ENCODE measurements at regions not wholly inside any gene's neighbourhood (a gene's known extent, or its start where the extent isn't known, plus 50 kb on each side); places are given as distances from the start of the nearest gene placed in this dataset.

DNA sequence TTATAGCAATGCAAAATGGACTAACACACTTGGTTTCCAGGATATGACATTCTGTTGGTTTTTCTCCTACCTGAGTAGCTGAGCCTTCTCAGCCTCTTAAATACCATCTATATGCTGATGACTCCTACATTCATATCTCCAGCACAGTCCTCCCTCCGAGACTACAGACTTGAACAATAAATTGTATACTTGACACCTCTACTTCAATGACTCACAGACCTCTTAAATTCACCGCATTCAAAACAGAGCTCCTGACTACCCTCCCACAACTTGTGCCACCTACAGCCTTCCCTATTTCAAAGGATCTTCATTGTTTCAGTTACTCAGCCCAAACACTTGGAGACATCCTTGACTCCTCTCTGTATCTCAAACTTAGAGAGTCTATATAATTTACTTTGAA is 66.8 kb upstream of the ASB17 start:
- WGBS, 2 donors = 85 to 91% methylated on average over 2 of the region's 2 CpGs
- no peaks in the 10 kb centered on the region for H3K36me3 ChIP-seq (ENCODE audit: control insufficient read depth in 1 of 2, insufficient read depth in 2 of 2, low read length in 1 of 2)
- no peak for ATAC-seq (ENCODE audit: low FRiP score)
- H3K27ac ChIP-seq (ENCODE audit: low read depth in 1 of 2, low read length in 2 of 2) = no peak overlapping the region
- H3K27me3 ChIP-seq (ENCODE audit: control insufficient read depth in 1 of 2, insufficient read depth in 2 of 2, low read length in 1 of 2) = no peaks in the 10 kb centered on the region
- intact Hi-C loops (cut with DNase I) = loop anchor here in 1 of 2 donors (10.0 kb wide), 1 partner anchor 1126 kb away; no protein-coding TSS in a partner anchor
- H3K4me1 ChIP-seq (ENCODE audit: control insufficient read depth in 1 of 2, insufficient read depth in 2 of 2, low read length in 2 of 2) = no peaks in the 10 kb centered on the region
- H3K9me3 ChIP-seq (ENCODE audit: control insufficient read depth, low read length) = no peaks in the 10 kb centered on the region
- DNase-seq = no peak
- H3K4me3 ChIP-seq (ENCODE audit: low read length in 2 of 2) = no peak overlapping the region

DNA sequence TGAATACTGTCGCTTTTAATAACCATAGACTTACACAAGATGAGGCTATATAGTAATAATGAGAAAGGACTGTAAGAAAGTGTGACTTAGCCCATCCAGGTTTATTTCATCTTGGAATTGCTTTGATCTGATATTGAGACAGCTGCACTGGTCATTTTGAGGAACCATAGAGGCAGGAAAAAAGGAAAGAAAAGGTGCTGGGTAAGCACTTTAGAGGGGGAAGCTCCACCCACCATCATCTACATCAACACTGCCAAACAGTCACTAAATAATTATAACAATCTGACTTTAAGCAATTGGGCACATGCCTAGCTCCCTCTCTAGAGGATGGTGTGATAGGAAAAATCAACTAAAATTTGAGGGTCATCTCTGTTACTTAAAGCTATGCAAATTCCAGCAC is 70.6 kb upstream of the ST6GALNAC3 start:
- no peaks in the 10 kb centered on the region for H3K4me1 ChIP-seq (ENCODE audit: control insufficient read depth in 1 of 2, insufficient read depth in 2 of 2, low read length in 2 of 2)
- no peak for ATAC-seq (ENCODE audit: low FRiP score)
- no peaks in the 10 kb centered on the region for H3K9me3 ChIP-seq (ENCODE audit: control insufficient read depth, low read length)
- WGBS, 2 donors = 96 to 100% methylated on average over 1 of the region's 1 CpG
- H3K36me3 ChIP-seq (ENCODE audit: control insufficient read depth in 1 of 2, insufficient read depth in 2 of 2, low read length in 1 of 2) = no peaks in the 10 kb centered on the region
- intact Hi-C loops (cut with DNase I) = no loop called here
- DNase-seq = no peak
- H3K27ac ChIP-seq (ENCODE audit: low read depth in 1 of 2, low read length in 2 of 2) = no peak overlapping the region
- no peaks in the 10 kb centered on the region for H3K27me3 ChIP-seq (ENCODE audit: control insufficient read depth in 1 of 2, insufficient read depth in 2 of 2, low read length in 1 of 2)
- no peak overlapping the region for H3K4me3 ChIP-seq (ENCODE audit: low read length in 2 of 2)

DNA sequence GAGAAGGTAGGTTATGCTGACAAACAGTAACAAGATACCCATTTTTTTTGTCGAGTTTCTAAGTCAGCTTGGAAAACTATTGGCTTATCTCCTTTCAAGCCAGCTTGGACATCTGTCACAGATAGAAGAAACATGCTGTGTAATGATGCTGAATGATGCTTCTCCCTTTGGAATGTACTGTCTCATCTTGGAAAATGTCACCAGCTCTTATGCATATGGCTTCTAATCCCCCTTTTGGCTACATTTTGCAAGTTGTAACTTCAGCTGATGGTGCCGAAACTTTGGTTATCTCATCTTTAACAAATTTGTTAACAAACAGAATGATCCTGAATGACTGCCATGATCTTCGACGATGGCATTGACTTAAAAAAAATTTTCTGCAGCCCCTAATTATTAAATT is 68.8 kb upstream of the ST6GALNAC3 start:
- Histone ChIP-seq H3K4me1 (ENCODE audit: control insufficient read depth in 1 of 2, insufficient read depth in 2 of 2, low read length in 2 of 2) (no peaks in the 10 kb centered on the region), H3K36me3 (ENCODE audit: control insufficient read depth in 1 of 2, insufficient read depth in 2 of 2, low read length in 1 of 2) (no peaks in the 10 kb centered on the region), H3K27me3 (ENCODE audit: control insufficient read depth in 1 of 2, insufficient read depth in 2 of 2, low read length in 1 of 2) (no peaks in the 10 kb centered on the region), H3K27ac (ENCODE audit: low read depth in 1 of 2, low read length in 2 of 2) (no peak overlapping the region), H3K9me3 (ENCODE audit: control insufficient read depth, low read length) (no peaks in the 10 kb centered on the region), H3K4me3 (ENCODE audit: low read length in 2 of 2) (no peak overlapping the region)
- 89 to 90% methylated on average over 4 of the region's 4 CpGs for WGBS, 2 donors
- DNase-seq (no peak), ATAC-seq (ENCODE audit: low FRiP score) (no peak)
- intact Hi-C loops (cut with DNase I) = no loop called here

DNA sequence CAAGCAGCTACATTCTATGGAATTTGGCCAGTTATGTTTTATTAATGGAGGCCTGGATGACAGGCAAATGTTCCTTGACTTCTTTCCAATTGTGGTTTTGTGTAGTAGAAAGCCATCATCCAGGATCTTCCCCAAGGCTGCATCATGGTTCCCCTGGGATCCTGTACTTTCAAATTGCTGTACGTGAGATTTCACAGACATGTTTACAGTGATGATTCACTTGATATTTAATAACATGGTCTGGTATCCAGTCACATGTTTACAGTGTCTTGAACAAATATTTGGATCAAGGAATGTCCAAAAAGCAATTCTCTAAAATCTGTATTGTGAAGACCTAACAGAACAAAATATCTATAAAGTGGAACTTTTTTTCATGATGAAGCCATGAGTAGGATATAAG is 68.3 kb upstream of the ST6GALNAC3 start:
- intact Hi-C loops (cut with DNase I) = no loop called here
- DNase-seq (no peak), ATAC-seq (ENCODE audit: low FRiP score) (no peak)
- no peaks in the 10 kb centered on the region for H3K4me1 ChIP-seq (ENCODE audit: control insufficient read depth in 1 of 2, insufficient read depth in 2 of 2, low read length in 2 of 2)
- no peaks in the 10 kb centered on the region for H3K36me3 ChIP-seq (ENCODE audit: control insufficient read depth in 1 of 2, insufficient read depth in 2 of 2, low read length in 1 of 2)
- no peaks in the 10 kb centered on the region for H3K9me3 ChIP-seq (ENCODE audit: control insufficient read depth, low read length)
- no peaks in the 10 kb centered on the region for H3K27me3 ChIP-seq (ENCODE audit: control insufficient read depth in 1 of 2, insufficient read depth in 2 of 2, low read length in 1 of 2)
- no peak overlapping the region for H3K4me3 ChIP-seq (ENCODE audit: low read length in 2 of 2)
- H3K27ac ChIP-seq (ENCODE audit: low read depth in 1 of 2, low read length in 2 of 2) = no peak overlapping the region
- 79 to 83% methylated on average over 1 of the region's 1 CpG for WGBS, 2 donors

DNA sequence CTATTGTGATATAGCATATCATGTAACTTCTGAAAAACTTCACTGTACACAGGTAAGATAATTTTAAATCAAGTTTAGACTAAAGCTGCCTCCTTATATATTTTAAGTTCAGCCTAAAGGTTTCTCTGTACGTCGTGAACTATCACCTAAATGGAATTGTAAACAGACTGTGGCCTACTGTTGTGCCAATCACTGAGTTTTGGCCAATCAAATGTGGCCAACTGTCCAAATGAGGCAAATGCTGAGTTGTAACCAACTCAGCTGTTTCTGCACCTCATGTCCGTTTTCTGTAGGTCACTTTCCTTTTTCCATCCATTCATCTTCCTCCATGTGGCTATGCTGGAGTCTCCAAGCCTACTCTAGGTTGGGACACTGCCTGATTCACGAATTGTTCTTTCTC is 63.7 kb upstream of the ST6GALNAC3 start:
- H3K27me3 ChIP-seq (ENCODE audit: control insufficient read depth in 1 of 2, insufficient read depth in 2 of 2, low read length in 1 of 2) = no peaks in the 10 kb centered on the region
- intact Hi-C loops (cut with DNase I) = no loop called here
- no peaks in the 10 kb centered on the region for H3K4me1 ChIP-seq (ENCODE audit: control insufficient read depth in 1 of 2, insufficient read depth in 2 of 2, low read length in 2 of 2)
- no peaks in the 10 kb centered on the region for H3K36me3 ChIP-seq (ENCODE audit: control insufficient read depth in 1 of 2, insufficient read depth in 2 of 2, low read length in 1 of 2)
- H3K9me3 ChIP-seq (ENCODE audit: control insufficient read depth, low read length) = no peaks in the 10 kb centered on the region
- no peak overlapping the region for H3K27ac ChIP-seq (ENCODE audit: low read depth in 1 of 2, low read length in 2 of 2)
- 83% methylated on average over 4 of the region's 4 CpGs for WGBS, 2 donors
- ATAC-seq (ENCODE audit: low FRiP score) (no peak), DNase-seq (no peak)
- H3K4me3 ChIP-seq (ENCODE audit: low read length in 2 of 2) = no peak overlapping the region

DNA sequence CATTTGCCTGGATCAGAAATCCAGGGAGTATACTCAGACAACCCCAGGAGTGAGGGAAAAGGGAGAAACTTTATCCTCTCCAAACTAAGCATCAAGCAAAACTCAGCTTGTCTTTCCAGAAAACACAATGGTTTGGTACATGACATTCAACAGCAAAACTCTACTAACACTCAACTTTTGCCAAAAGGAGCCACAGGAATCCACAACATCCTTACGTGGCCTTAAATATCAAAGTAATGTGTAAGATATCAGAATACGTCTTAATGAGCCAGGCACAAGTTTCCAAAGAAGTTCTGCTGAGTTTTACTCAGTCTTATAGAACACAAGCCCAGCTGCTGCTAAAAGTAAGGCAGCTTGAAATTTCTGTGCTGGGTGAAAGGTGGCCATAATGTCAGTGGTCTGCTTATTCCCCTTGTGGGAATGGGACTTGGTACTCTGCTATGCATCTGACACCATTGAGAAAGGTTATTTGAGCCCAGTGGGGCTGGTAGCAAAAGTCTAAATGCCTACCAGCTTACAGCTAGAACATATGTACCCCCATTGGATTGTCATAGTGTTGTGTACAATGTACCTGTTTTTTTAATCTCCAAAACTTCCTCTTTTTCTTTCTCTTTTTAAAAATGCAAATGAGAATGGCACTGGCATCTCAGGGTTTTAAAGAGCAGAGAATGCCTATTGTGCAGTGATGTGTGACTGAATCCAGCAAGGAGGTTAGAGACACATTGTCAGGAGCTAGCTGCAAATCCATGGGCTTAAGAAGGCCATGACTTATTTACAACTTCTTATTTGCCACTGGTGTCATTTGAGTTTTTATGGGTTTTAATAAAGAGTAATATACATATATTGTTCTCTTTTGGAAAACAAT is 62.0 kb upstream of the ST6GALNAC3 start:
- ATAC-seq (ENCODE audit: low FRiP score) = no peak
- no peaks in the 10 kb centered on the region for H3K36me3 ChIP-seq (ENCODE audit: control insufficient read depth in 1 of 2, insufficient read depth in 2 of 2, low read length in 1 of 2)
- 81 to 82% methylated on average over 2 of the region's 2 CpGs for WGBS, 2 donors

DNA sequence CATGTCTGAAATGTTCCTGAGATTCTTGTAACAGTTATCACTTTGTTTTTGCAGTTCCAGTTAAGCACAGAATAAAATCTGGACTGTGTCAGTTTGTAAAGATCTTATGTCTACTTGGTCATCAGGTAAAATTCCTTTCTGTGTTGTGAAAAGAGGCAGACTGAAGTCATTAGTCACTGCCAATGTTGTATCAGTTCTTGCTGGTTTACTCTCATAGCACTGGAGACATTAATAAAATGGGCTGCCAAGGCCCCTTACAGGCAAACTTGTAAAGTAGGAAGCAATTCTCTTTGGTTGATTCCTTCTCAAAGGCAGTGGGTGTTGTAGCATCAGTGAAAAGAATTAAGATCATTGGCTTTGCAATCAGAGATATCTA is 61.4 kb upstream of the ST6GALNAC3 start:
- Histone ChIP-seq H3K36me3 (ENCODE audit: control insufficient read depth in 1 of 2, insufficient read depth in 2 of 2, low read length in 1 of 2) (no peaks in the 10 kb centered on the region), H3K9me3 (ENCODE audit: control insufficient read depth, low read length) (no peaks in the 10 kb centered on the region), H3K4me1 (ENCODE audit: control insufficient read depth in 1 of 2, insufficient read depth in 2 of 2, low read length in 2 of 2) (no peaks in the 10 kb centered on the region), H3K4me3 (ENCODE audit: low read length in 2 of 2) (no peak overlapping the region), H3K27ac (ENCODE audit: low read depth in 1 of 2, low read length in 2 of 2) (no peak overlapping the region), H3K27me3 (ENCODE audit: control insufficient read depth in 1 of 2, insufficient read depth in 2 of 2, low read length in 1 of 2) (no peaks in the 10 kb centered on the region)
- ATAC-seq (ENCODE audit: low FRiP score) (no peak), DNase-seq (no peak)
- intact Hi-C loops (cut with DNase I) = no loop called here

More for the DNA sequence above, 62.0 kb upstream of the ST6GALNAC3 start:
- Histone ChIP-seq H3K9me3 (ENCODE audit: control insufficient read depth, low read length) (no peaks in the 10 kb centered on the region), H3K27ac (ENCODE audit: low read depth in 1 of 2, low read length in 2 of 2) (no peak overlapping the region), H3K4me3 (ENCODE audit: low read length in 2 of 2) (no peak overlapping the region), H3K27me3 (ENCODE audit: control insufficient read depth in 1 of 2, insufficient read depth in 2 of 2, low read length in 1 of 2) (no peaks in the 10 kb centered on the region), H3K4me1 (ENCODE audit: control insufficient read depth in 1 of 2, insufficient read depth in 2 of 2, low read length in 2 of 2) (no peaks in the 10 kb centered on the region)
- intact Hi-C loops (cut with DNase I) = no loop called here
- DNase-seq = no peak

DNA sequence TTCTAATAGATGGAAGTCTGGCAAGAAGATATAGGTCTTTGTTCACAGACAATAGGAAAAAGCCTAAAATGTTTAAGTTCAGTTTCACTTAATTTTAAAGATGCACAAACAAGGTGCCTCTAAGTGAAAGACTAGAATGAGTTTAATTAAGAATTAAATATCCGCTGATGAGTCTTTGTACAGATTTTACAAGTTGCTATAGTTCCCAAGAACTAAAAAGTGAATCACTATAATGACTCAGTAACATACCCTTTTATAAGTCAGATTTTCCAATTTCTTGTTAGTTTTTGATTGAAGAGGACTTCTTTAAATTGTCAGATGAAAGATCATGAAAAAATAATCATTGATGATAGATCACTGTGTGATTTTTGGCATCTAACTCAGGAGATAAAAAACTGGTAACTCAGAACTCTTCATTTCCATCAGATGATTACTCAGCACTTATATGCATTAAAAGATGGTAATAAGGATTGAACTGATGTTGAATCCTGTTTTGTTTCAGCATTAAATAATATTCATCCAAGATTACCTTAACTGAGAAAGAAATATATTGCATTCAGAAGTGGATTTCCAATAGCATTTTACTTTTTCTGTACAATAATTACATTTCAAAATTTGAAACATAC is 59.0 kb upstream of the ST6GALNAC3 start:
- intact Hi-C loops (cut with DNase I) = no loop called here
- DNase-seq (no peak), ATAC-seq (ENCODE audit: low FRiP score) (no peak)
- H3K4me1 ChIP-seq (ENCODE audit: control insufficient read depth in 1 of 2, insufficient read depth in 2 of 2, low read length in 2 of 2) = no peaks in the 10 kb centered on the region
- no peak overlapping the region for H3K4me3 ChIP-seq (ENCODE audit: low read length in 2 of 2)
- no peak overlapping the region for H3K27ac ChIP-seq (ENCODE audit: low read depth in 1 of 2, low read length in 2 of 2)
- H3K9me3 ChIP-seq (ENCODE audit: control insufficient read depth, low read length) = peaks cover 1% of the 10 kb centered on the region
- no peaks in the 10 kb centered on the region for H3K36me3 ChIP-seq (ENCODE audit: control insufficient read depth in 1 of 2, insufficient read depth in 2 of 2, low read length in 1 of 2)
- H3K27me3 ChIP-seq (ENCODE audit: control insufficient read depth in 1 of 2, insufficient read depth in 2 of 2, low read length in 1 of 2) = no peaks in the 10 kb centered on the region
- 91 to 93% methylated on average over 1 of the region's 1 CpG for WGBS, 2 donors

DNA sequence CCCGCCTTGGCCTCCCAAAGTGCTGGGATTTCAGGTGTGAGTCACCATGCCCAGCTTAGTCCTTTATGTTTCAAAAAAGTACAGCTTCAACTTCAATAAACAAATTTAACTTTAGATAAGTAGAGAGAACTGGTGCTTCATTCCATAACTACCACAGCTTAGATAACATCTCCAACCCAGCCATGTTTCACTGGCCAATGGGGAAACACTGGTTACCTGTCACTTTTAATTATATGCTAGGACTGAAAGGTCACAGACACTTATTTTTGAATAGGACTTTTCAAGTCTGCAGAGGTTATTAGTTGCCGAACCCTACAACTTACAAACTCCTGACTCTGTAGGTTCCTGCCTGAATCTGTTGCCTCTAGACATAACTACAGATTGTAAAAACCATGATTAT is 56.5 kb upstream of the ST6GALNAC3 start:
- no peak for DNase-seq
- peaks cover 1% of the 10 kb centered on the region for H3K9me3 ChIP-seq (ENCODE audit: control insufficient read depth, low read length)
- no peaks in the 10 kb centered on the region for H3K36me3 ChIP-seq (ENCODE audit: control insufficient read depth in 1 of 2, insufficient read depth in 2 of 2, low read length in 1 of 2)
- no peak overlapping the region for H3K4me3 ChIP-seq (ENCODE audit: low read length in 2 of 2)
- intact Hi-C loops (cut with DNase I) = no loop called here
- no peaks in the 10 kb centered on the region for H3K4me1 ChIP-seq (ENCODE audit: control insufficient read depth in 1 of 2, insufficient read depth in 2 of 2, low read length in 2 of 2)
- ATAC-seq (ENCODE audit: low FRiP score) = no peak
- H3K27me3 ChIP-seq (ENCODE audit: control insufficient read depth in 1 of 2, insufficient read depth in 2 of 2, low read length in 1 of 2) = no peaks in the 10 kb centered on the region
- H3K27ac ChIP-seq (ENCODE audit: low read depth in 1 of 2, low read length in 2 of 2) = no peak overlapping the region
- WGBS, 2 donors = 57 to 67% methylated on average over 2 of the region's 2 CpGs

All from aorta (tissue), 5 donors.